CD4-positive, alpha-beta T cell treated with Interferon gamma for 1 hour (primary cell): ENCODE measurements at regions not wholly inside any gene's neighbourhood (a gene's known extent, or its start where the extent isn't known, plus 50 kb on each side); places are given as distances from the start of the nearest gene placed in this dataset.
"Not testable (repeated sequence)": the region's sequence is repeated elsewhere in the genome, so short reads cannot be mapped to it uniquely, and the experiment has no call there.

Experiments
- DNase-seq: peaks from one replicate; pipeline ENCODE4 v3.0.0-alpha.2; 2020

GRCh38 chr3:171915275-171915674 is 72.1 kb downstream of the TMEM212 start:
- no peak for DNase-seq

- DNase-seq, result no peak
These were observed 73.7 kb downstream of the TMEM212 start for GRCh38 chr3:171916888-171917287.

DNA sequence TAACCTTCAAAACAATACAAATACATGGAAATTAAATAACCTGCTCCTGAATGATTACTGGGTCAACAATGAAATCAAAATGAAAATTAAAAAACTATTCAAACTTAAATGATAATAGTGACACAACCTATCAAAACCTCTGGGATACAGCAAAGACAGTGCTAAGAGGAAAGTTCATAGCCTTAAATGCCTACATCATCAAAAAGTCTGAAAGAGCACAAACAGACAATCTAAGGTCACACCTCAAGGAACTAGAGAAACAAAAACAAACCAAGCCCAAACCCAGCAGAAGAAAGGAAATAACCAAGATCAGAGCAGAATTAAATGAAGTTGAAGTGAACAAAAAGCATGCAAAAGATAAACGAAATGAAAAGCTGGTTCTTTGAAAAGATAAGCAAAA is 79.5 kb downstream of the TMEM212 start:
- DNase-seq, result not testable (repeated sequence)

- DNase-seq, result not testable (repeated sequence)
These were observed 80.5 kb downstream of the TMEM212 start for GRCh38 chr3:171923668-171924067.

DNA sequence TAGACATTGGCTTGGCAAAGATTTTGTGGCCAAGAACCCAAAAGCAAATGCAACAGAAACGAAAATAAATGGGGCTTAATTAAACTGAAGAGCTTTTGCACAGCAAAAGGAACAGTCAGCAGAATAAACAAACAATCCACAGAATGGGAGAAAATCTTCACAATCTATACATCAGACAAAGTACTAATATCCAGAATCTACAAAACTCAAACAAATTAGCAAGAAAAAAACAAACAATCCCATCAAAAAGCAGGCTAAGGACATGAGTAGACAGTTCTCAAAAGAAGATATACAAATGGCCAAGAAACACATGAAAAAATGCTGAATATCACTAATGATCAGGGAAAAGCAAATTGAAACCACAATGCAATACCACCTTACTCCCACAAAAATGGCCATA is 81.7 kb downstream of the TMEM212 start:
- DNase-seq, result not testable (repeated sequence)

- DNase-seq, result no peak
These were observed 89.0 kb downstream of the TMEM212 start for GRCh38 chr3:171932153-171932611.

GRCh38 chr3:171933441-171933840 is 90.3 kb downstream of the TMEM212 start:
- DNase-seq, result no peak

DNA sequence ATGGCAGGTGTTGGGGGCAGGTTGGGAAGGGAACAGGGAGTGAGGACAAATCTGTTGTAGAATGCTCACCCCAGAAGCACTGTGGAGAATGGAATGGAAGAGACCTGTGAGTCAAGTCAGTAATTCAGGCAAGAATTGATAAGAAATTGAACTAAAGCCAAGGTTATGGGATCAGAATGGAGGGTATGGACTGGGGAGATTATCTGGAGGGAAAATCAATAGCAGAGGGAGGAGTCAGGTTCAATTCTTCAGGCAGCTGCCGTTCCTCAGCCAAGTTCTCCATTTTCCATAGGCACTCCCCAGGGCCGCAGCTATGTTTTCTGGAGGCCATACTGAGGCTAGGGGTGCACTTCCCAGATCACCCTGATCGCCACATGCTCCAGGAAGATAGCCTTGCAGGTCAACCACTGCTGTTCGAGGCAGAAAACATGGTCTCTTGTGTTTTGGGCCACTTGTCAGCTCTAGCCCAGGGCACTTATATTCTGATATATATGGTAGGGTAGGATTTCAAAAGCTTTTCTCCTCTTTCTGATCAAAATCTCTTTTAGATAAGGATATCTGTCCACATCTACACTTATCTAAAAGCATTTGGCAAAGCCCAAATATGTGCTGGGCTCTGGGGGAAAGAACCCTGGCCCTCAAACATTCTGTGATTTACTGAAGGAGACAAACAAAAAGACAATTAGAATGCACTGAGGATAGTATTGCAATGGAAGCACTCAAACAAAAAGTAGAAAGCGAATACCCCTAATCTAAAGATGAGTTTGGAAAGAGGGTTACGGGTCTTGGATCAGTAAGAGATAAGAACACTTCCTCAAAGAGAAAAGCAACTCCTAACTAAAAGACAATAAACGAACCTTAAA is 92.3 kb downstream of the TMEM212 start:
- DNase-seq, result no peak

DNA sequence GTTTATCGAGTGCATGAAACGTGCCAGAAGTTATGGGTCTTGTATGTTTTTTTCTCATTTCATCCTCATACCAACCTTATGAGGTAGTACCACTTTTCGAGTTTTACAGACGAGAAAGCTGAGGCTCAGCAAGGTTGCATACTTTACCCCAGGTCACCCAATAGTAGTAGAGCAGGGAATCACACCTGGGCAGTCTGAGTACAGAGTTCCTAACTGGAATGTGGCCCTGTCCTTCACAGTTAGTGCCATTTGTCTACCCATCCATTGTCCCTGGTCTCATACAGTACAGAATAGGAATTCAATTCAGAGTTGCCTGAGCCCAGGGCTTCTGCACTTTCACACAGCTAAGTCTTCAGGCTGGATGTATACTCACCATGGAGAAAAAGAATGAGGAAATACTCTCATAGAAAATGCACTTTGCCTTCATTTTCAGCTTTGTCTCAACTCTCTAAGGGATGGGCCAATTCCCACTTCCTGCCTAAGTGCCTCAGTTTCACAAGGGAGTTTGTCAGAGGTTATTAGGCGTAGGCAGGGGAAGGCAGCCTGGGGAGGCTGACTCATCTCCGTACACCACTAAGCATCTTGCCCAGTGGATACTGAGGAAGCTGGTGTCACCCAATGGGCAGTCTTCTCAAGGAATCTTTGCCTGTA is 93.2 kb downstream of the TMEM212 start:
- peak; percentile 44 for DNase-seq

DNA sequence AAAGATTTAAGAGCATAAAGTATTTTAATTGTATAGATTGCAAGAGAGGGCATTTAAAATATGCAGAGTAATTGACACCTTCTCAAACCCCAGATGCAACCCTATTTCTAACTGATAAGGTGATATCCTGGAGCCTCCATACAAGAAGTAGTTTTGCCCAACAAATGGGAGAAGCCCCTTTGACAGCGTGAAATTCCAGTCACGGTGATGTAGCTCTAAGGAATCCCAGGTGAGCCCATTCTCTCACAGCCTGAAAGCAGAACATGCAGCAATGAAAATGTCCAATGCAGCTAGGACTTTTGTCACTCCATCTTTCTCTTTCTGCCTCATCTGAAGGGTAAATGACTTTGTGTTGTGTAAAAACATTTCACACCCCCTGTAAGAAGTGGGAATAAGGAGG is 96.4 kb downstream of the TMEM212 start:
- no peak for DNase-seq

DNA sequence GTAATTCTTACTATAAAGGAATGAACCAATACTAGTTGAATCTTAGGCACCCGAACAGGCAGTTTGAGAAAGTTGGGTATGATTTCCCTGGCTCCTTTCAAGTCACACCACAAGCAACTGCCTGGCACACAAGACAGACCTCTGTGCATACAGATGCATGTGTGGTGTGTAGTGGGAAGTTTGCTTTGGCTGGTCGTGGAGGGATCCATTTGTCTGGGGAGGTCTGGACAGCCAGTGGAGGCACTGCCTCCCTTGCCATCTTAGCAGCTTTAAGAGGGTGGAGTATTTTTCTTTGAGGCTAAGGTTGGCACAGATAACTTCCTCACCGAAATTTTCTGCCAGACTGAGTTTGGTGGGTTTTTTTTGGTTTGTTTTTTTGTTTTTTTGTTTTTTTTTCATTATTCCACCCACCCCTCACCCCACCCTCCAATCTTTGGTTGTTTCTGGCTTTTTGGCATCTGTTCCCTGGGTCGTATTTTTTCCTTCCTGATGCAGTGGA is 97.1 kb downstream of the TMEM212 start:
- DNase-seq, result no peak

DNA sequence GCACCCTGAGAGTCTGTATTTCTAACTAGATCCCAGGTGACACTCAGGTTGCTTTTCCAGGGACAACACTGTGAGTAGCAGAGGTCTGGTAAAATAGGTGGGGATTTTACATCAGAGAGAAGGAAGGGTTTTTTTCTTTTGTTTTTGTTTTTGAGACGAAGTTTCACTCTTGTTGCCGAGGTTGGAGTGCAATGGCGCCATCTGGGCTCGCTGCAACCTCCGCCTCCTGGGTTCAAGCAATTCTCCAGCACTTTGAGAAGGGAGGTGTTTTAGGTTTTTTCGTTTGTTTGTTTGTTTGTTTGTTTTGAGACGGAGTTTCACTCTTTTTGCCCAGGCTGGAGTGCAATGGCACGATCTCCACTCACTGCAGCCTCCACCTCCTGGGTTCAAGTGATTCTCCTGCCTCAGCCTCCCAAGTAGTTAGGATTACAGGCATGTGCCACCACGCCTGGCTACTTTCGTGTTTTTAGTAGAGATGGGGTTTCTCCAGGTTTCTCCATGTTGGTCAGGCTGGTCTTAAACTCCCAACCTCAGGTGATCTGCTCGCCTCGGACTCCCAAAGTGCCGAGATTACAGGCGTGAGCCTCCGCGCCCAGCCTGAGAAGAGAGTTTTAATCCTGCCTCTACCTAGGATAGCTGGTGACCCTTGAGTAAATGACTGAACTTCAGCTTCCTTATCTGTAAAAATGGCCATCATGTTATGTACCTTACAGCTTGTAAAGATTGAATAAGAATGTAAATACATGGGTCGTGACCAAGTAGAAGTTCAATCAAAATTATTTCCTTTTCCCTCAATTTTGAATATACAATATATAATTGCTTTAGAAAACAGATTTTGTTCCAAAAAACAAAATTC is 95.9 kb upstream of the FNDC3B start:
- no peak for DNase-seq

GRCh38 chr3:171944118-171945016 is 95.0 kb upstream of the FNDC3B start:
- no peak for DNase-seq

- DNase-seq, result no peak
These were observed 90.7 kb upstream of the FNDC3B start for GRCh38 chr3:171948674-171949073.

DNA sequence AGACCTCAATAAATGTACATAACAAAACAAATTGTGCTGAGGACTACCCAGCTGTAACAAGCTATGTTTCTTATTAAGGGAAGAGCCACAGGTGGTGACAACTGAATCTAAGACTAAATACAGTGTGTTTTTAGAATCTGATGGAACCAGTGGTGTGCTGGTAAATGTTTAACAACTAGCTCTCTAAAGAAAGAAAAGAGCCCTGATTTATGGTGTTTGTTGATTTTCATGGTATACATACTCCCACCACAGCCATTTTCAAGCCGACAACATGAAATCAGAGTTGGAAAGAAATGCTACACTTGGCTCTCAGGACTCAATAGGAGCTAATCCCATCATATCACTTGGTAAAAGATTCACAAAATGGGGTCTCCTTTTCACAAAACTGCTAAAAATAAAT is 89.8 kb upstream of the FNDC3B start:
- DNase-seq, result no peak

GRCh38 chr3:171950373-171950772 is 89.0 kb upstream of the FNDC3B start:
- no peak for DNase-seq

GRCh38 chr3:171951597-171951996 is 87.8 kb upstream of the FNDC3B start:
- no peak for DNase-seq

- no peak for DNase-seq
These were observed 85.9 kb upstream of the FNDC3B start for GRCh38 chr3:171953301-171954022.

- no peak for DNase-seq
These were observed 84.5 kb upstream of the FNDC3B start for GRCh38 chr3:171954690-171955383.

GRCh38 chr3:171955598-171955997 is 83.8 kb upstream of the FNDC3B start:
- no peak for DNase-seq
